HCT116 (cell line): ENCODE measurements at regions not wholly inside any gene's neighbourhood (a gene's known extent, or its start where the extent isn't known, plus 50 kb on each side); places are given as distances from the start of the nearest gene placed in this dataset.

ENCODE experiments used
- ATAC-seq: fragments of 200-7000 bp; cut with Tn5 transposase; 2 replicates; pipeline ENCODE4 v1.9.1; 2020; ENCODE audit warnings: mild to moderate bottlenecking, moderate library complexity
- BruUV-seq: library from RNA; stranded (reverse); fragments of 400-500 nt; replicated peaks from 2 replicates; lab custom pipeline; 2021; lab: Mats Ljungman, UMichigan
- CTCF ChIA-PET: fragments of 300-600 bp; sonication (Branson Sonifier 250); formaldehyde crosslinking; loops from one replicate; lab custom pipeline; 2021; ENCODE audit warnings: antibody characterized with exemption; lab: Charles Lee
- POLR2A ChIA-PET: fragments of 300-600, 350-600 bp; sonication (Branson Sonifier 250); formaldehyde crosslinking; loops from one replicate; lab custom pipeline; 2021; ENCODE audit warnings: antibody characterized with exemption; lab: Charles Lee
- RAD21 ChIA-PET, 2 experiments: fragments of 300-600 bp; sonication (Branson Sonifier 250); formaldehyde crosslinking; loops; one replicate each; lab custom pipeline; 2023; ENCODE audit warnings: low total read pairs in 2 of 2; ENCODE audit not compliant: uncharacterized antibody in 2 of 2, unreplicated experiment in 2 of 2, low non-redundant PET in 1 of 2; lab: Charles Lee
- DNase-seq: peaks from one replicate; pipeline ENCODE4 v3.0.0-alpha.2; 2010; ENCODE audit warnings: low read depth, low spot score
- H2AFZ ChIP-seq: fragments of 200-600 bp; shearing (Covaris generic), sonication (generic); 2 replicates; pipeline ENCODE4 v1.6.1; 2017; ENCODE audit warnings: low read depth, mixed run types, mixed read lengths, antibody characterized with exemption, low read length; ENCODE audit not compliant: poor library complexity, severe bottlenecking
- H3K27ac ChIP-seq: 2 replicates; pipeline ENCODE4 v1.5.1; 2012; ENCODE audit warnings: low read depth, low read length
- H3K27me3 ChIP-seq: fragments of 200-600 bp; sonication (generic); 2 replicates; pipeline ENCODE4 v1.6.1; 2016; ENCODE audit warnings: mixed run types, low read length, mixed read lengths; ENCODE audit not compliant: insufficient read depth
- H3K36me3 ChIP-seq, 2 experiments: fragments of 200-500 bp in 1 of 2; fragments of 200-600 bp in 1 of 2; sonication (Bioruptor generic) in 1 of 2; sonication (generic) in 1 of 2; 2 replicates each; pipeline versions ENCODE4 v1.5.1 to v1.6.1; 2014 to 2016; ENCODE audit warnings: low read length in 2 of 2, inconsistent platforms in 1 of 2, mixed read lengths in 1 of 2, mixed run types in 1 of 2; ENCODE audit not compliant: insufficient read depth in 2 of 2, control insufficient read depth in 1 of 2
- H3K4me1 ChIP-seq, 2 experiments: fragments of 200-600 bp in 1 of 2; sonication (generic) in 1 of 2; 2 replicates each; pipeline versions ENCODE4 v1.5.1 to v1.6.1; 2012 to 2017; ENCODE audit warnings: low read length in 2 of 2, inconsistent platforms in 1 of 2, mild to moderate bottlenecking in 1 of 2, mixed read lengths in 1 of 2, mixed run types in 1 of 2, moderate library complexity in 1 of 2; ENCODE audit not compliant: insufficient read depth in 2 of 2, control insufficient read depth in 1 of 2
- H3K4me2 ChIP-seq: fragments of 200-600 bp; sonication (generic); 2 replicates; pipeline ENCODE4 v1.6.1; 2017; ENCODE audit warnings: mixed run types, low read length, mixed read lengths
- H3K4me3 ChIP-seq, 2 experiments: fragments of 200-600 bp in 1 of 2; sonication (generic) in 1 of 2; replicated peaks in 1 of 2; 2 replicates each; pipeline ENCODE4 v1.5.1; 2011 to 2016; ENCODE audit warnings: low read length in 2 of 2, control low read depth in 1 of 2, low read depth in 1 of 2, mild to moderate bottlenecking in 1 of 2, mixed read lengths in 1 of 2, mixed run types in 1 of 2
- H3K79me2 ChIP-seq: fragments of 200-600 bp; sonication (generic); 2 replicates; pipeline ENCODE4 v1.6.1; 2017; ENCODE audit warnings: mild to moderate bottlenecking, mixed run types, low read length, moderate library complexity, mixed read lengths; ENCODE audit not compliant: insufficient read depth
- H3K9ac ChIP-seq: fragments of 200-600 bp; sonication (generic); 2 replicates; pipeline ENCODE4 v1.6.1; 2016; ENCODE audit warnings: low read length, mixed read lengths
- H3K9me2 ChIP-seq: fragments of 200-600 bp; sonication (generic), shearing (Covaris generic); 2 replicates; pipeline ENCODE4 v1.6.1; 2017; ENCODE audit warnings: mixed run types, mild to moderate bottlenecking, moderate library complexity; ENCODE audit not compliant: insufficient read depth
- H3K9me3 ChIP-seq, 2 experiments: fragments of 200-500 bp in 1 of 2; fragments of 200-600 bp in 1 of 2; sonication (Bioruptor generic) in 1 of 2; sonication (generic) in 1 of 2; 2 replicates each; pipeline ENCODE4 v1.6.1; 2014 to 2017; ENCODE audit warnings: low read length in 2 of 2, mixed read lengths in 2 of 2, inconsistent platforms in 1 of 2, low read depth in 1 of 2, mild to moderate bottlenecking in 1 of 2, mixed run types in 1 of 2, moderate library complexity in 1 of 2; ENCODE audit not compliant: control insufficient read depth in 1 of 2, insufficient read depth in 1 of 2
- H4K20me1 ChIP-seq: fragments of 200-600 bp; sonication (generic), shearing (Covaris generic); 2 replicates; pipeline ENCODE4 v1.6.1; 2017; ENCODE audit warnings: mixed run types, mild to moderate bottlenecking, moderate library complexity; ENCODE audit not compliant: insufficient read depth
- EZH2 ChIP-seq: fragments of 200-600 bp; sonication (generic); IDR thresholded peaks from 2 replicates; pipeline ENCODE4 v1.6.1; 2017; ENCODE audit warnings: antibody characterized with exemption, mixed run types
- EZH2phosphoT487 ChIP-seq: fragments of 200-600 bp; IDR thresholded peaks from 2 replicates; pipeline ENCODE4 v1.6.1; 2018; ENCODE audit warnings: antibody characterized with exemption, borderline replicate concordance
- POLR2AphosphoS5 ChIP-seq: IDR thresholded peaks from 2 replicates; pipeline ENCODE4 v1.6.1; 2011; ENCODE audit warnings: mild to moderate bottlenecking, low read depth, low read length, moderate library complexity
- REST ChIP-seq: IDR thresholded peaks from 2 replicates; pipeline ENCODE4 v1.6.1; 2012; ENCODE audit warnings: low read depth
- SRF ChIP-seq: IDR thresholded peaks from 2 replicates; pipeline ENCODE4 v1.6.1; 2012; ENCODE audit warnings: low read depth
- TCF7L2 ChIP-seq: IDR thresholded peaks from 2 replicates; pipeline ENCODE4 v1.7.0; 2011; ENCODE audit warnings: borderline replicate concordance, inconsistent platforms; ENCODE audit not compliant: insufficient read depth, insufficient read length; ENCODE audit errors: extremely low read depth
- ZFX ChIP-seq: fragments of 450-650 bp; IDR thresholded peaks from 2 replicates; pipeline ENCODE4 v1.6.1; 2017
- ZNF274 ChIP-seq: fragments of 200-500 bp; sonication (Bioruptor generic); IDR thresholded peaks from 2 replicates; pipeline ENCODE4 v1.6.1; 2014; ENCODE audit warnings: mild to moderate bottlenecking, low read depth, low read length, inconsistent platforms
- intact Hi-C: fragments of 100-400 bp; cut with micrococcal nuclease; formaldehyde crosslinking; loops from 2 replicates; pipeline ENCODE4 v1.10.0; 2022
- TF ChIP-seq, protein P1 (sequence below): IDR thresholded peaks from 2 replicates; pipeline ENCODE4 v1.6.1; 2011; ENCODE audit warnings: mild to moderate bottlenecking, low read length, moderate library complexity; ENCODE audit not compliant: insufficient replicate concordance; ENCODE audit errors: extremely low read depth
- TF ChIP-seq, protein P2 (sequence below): IDR thresholded peaks from 2 replicates; pipeline ENCODE4 v1.6.1; 2012

GRCh38 chr17:55570391-55570790, 59.1 kb upstream of the SMIM36 start:
- BruUV-seq: no TSS peak
- Histone ChIP-seq H3K27me3 (peaks cover 50% of the 10 kb centered on the region), H3K4me3 (no peak overlapping the region), H3K4me1 (no peaks in the 10 kb centered on the region), H3K9ac (no peak overlapping the region), H3K4me2 (no peak overlapping the region), H3K9me3 (no peaks in the 10 kb centered on the region), H2AFZ (no peak overlapping the region), H3K9me2 (no peaks in the 10 kb centered on the region), H4K20me1 (no peaks in the 10 kb centered on the region), H3K27ac (no peak overlapping the region), H3K36me3 (no peaks in the 10 kb centered on the region), H3K79me2 (no peaks in the 10 kb centered on the region)
- RAD21 ChIA-PET: no interaction called here
- intact Hi-C loops: no loop called here
- POLR2A ChIA-PET: no interaction called here
- CTCF ChIA-PET: no interaction called here
- no peak for DNase-seq
- TF ChIP-seq, protein P1, sequence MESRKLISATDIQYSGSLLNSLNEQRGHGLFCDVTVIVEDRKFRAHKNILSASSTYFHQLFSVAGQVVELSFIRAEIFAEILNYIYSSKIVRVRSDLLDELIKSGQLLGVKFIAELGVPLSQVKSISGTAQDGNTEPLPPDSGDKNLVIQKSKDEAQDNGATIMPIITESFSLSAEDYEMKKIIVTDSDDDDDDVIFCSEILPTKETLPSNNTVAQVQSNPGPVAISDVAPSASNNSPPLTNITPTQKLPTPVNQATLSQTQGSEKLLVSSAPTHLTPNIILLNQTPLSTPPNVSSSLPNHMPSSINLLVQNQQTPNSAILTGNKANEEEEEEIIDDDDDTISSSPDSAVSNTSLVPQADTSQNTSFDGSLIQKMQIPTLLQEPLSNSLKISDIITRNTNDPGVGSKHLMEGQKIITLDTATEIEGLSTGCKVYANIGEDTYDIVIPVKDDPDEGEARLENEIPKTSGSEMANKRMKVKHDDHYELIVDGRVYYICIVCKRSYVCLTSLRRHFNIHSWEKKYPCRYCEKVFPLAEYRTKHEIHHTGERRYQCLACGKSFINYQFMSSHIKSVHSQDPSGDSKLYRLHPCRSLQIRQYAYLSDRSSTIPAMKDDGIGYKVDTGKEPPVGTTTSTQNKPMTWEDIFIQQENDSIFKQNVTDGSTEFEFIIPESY: no peak
- TF ChIP-seq POLR2AphosphoS5 (no peak), EZH2phosphoT487 (no peak), ZFX (no peak), REST (no peak), SRF (no peak), EZH2 (no peak), ZNF274 (no peak), TCF7L2 (no peak)
- TF ChIP-seq, protein P2, sequence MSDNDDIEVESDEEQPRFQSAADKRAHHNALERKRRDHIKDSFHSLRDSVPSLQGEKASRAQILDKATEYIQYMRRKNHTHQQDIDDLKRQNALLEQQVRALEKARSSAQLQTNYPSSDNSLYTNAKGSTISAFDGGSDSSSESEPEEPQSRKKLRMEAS: no peak
- no peak; the same call in 1 of the 2 replicates for ATAC-seq
